Upper lobe of left lung (tissue), 6 donors: ENCODE measurements at regions not wholly inside any gene's neighbourhood (a gene's known extent, or its start where the extent isn't known, plus 50 kb on each side); places are given as distances from the start of the nearest gene placed in this dataset.

Experiments used
- ATAC-seq, 2 donors: fragments of 200-7000 bp; cut with Tn5 transposase; one replicate each; pipeline ENCODE4 v1.9.1; 2022; ENCODE audit warnings: mild to moderate bottlenecking in 2 of 2, moderate library complexity in 2 of 2; ENCODE audit not compliant: low FRiP score in 2 of 2
- DNase-seq, 2 donors: peaks; one replicate each; pipeline ENCODE4 v3.0.0-alpha.2; 2019 to 2020
- H3K27ac ChIP-seq, 4 donors: fragments of 200-600 bp; sonication (generic); one replicate each; pipeline ENCODE4 v1.5.1; 2016 to 2019
- H3K27me3 ChIP-seq, 4 donors: fragments of 200-600 bp; sonication (generic); one replicate each; pipeline ENCODE4 v1.5.1; 2017 to 2019
- H3K36me3 ChIP-seq, 4 donors: fragments of 200-600 bp; sonication (generic); one replicate each; pipeline ENCODE4 v1.5.1; 2016 to 2019
- H3K4me1 ChIP-seq, 4 donors: fragments of 200-600 bp; sonication (generic); one replicate each; pipeline ENCODE4 v1.5.1; 2018 to 2019
- H3K4me3 ChIP-seq, 4 donors: fragments of 200-600 bp; sonication (generic); one replicate each; pipeline ENCODE4 v1.5.1; 2017 to 2019; ENCODE audit warnings: mild to moderate bottlenecking in 2 of 4, moderate library complexity in 1 of 4
- H3K9me3 ChIP-seq, 4 donors: fragments of 200-600 bp; sonication (generic); one replicate each; pipeline ENCODE4 v1.5.1; 2018 to 2019
- EP300 ChIP-seq, 4 donors: sonication (generic); formaldehyde crosslinking; IDR thresholded peaks; one replicate each; pipeline ENCODE4 v1.5.1; 2017; ENCODE audit warnings: antibody characterized with exemption in 4 of 4, control low read depth in 2 of 4
- POLR2A ChIP-seq, 4 donors: fragments of 450-650 bp; IDR thresholded peaks; one replicate each; pipeline ENCODE4 v1.5.1; 2016 to 2017; ENCODE audit warnings: antibody characterized with exemption in 4 of 4, mild to moderate bottlenecking in 2 of 4
- POLR2AphosphoS5 ChIP-seq, 2 donors: sonication (generic); formaldehyde crosslinking; IDR thresholded peaks; one replicate each; pipeline ENCODE4 v1.5.1; 2017; ENCODE audit warnings: antibody characterized with exemption in 2 of 2
- WGBS, 2 donors: methylation state at CpG; one replicate each; pipeline ENCODE4 v1.1.5; 2017 to 2018; 5-methylcytosine and 5-hydroxymethylcytosine counted together
- TF ChIP-seq, protein P1 (sequence below), 6 experiments: fragments of 450-650 bp in 4 of 6; fragments of 200-600 bp in 2 of 6; sonication (generic) in 2 of 6; IDR thresholded peaks; one replicate each; pipeline ENCODE4 v1.5.1; 2016 to 2019; ENCODE audit warnings: antibody characterized with exemption in 6 of 6
- donor health status: DM: no; HTN: no; CAD: no; lungs with moderate emphysema.
- donor health status: DM: no; HTN: yes; CAD: no; lungs with severe emphysema.

DNA sequence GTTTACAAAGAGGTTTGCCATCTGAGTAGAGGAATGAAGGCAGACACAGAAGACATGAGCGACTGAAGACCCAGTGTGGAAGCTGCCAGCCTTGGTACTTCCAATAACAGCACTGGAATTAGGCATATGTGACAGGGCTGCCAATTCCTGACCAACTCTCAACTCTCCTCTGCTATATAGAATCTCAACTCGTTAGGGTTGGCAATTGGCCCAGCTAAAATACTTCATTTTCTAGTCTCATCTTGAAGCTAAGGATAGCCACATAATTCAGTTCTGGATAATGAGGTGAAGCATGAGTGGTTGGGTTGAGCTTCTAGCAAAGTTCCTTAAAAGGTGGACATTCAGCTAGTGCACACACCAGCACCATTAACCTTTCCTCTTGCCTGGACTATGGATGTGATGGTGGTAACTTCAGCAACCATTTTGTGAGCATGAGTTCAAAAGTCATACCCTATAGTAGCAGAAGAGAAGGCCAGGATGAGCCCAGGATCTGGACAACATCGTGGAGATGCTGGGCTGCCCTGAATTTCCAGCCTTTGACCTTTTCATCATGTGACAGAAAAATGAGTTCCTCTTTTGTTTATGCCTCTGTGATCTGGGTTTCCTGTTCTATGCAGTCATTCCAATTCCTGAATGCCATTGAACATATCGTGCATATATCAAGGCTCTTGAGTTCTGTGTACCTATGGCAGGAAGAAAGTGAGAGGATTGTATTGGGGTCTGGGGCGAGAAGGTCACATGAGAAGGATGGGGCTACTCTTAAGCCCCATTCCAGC, 68.1 kb upstream of the HAAO start:
- ATAC-seq = no peak
- Histone ChIP-seq H3K9me3 (no peaks in the 10 kb centered on the region), H3K27ac (no peak overlapping the region), H3K4me3 (no peak overlapping the region), H3K27me3 (no peaks in the 10 kb centered on the region), H3K4me1 (peaks cover 0 to 4% (median 0%) of the 10 kb centered on the region in 4 donors), H3K36me3 (no peaks in the 10 kb centered on the region)
- no peak for DNase-seq
- TF ChIP-seq, protein P1, sequence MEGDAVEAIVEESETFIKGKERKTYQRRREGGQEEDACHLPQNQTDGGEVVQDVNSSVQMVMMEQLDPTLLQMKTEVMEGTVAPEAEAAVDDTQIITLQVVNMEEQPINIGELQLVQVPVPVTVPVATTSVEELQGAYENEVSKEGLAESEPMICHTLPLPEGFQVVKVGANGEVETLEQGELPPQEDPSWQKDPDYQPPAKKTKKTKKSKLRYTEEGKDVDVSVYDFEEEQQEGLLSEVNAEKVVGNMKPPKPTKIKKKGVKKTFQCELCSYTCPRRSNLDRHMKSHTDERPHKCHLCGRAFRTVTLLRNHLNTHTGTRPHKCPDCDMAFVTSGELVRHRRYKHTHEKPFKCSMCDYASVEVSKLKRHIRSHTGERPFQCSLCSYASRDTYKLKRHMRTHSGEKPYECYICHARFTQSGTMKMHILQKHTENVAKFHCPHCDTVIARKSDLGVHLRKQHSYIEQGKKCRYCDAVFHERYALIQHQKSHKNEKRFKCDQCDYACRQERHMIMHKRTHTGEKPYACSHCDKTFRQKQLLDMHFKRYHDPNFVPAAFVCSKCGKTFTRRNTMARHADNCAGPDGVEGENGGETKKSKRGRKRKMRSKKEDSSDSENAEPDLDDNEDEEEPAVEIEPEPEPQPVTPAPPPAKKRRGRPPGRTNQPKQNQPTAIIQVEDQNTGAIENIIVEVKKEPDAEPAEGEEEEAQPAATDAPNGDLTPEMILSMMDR (IDR thresholded peaks at IDR 0.05) = no peak
- TF ChIP-seq POLR2A (IDR thresholded peaks at IDR 0.05) (no peak), POLR2AphosphoS5 (IDR thresholded peaks at IDR 0.05) (no peak), EP300 (IDR thresholded peaks at IDR 0.05) (no peak)
- 48 to 63% methylated on average over 5 of the region's 5 CpGs for WGBS, 2 donors

GRCh38 chr2:42859791-42860190, 67.4 kb upstream of the HAAO start:
- Histone ChIP-seq H3K27me3 (no peaks in the 10 kb centered on the region), H3K27ac (peak overlapping the region in 1 of 4 donors; percentile 5), H3K36me3 (no peaks in the 10 kb centered on the region), H3K4me3 (no peak overlapping the region), H3K9me3 (no peaks in the 10 kb centered on the region), H3K4me1 (peaks cover 0 to 4% (median 0%) of the 10 kb centered on the region in 4 donors)
- 40 to 46% methylated on average over 4 of the region's 4 CpGs for WGBS, 2 donors
- TF ChIP-seq, protein P1 (IDR thresholded peaks at IDR 0.05) = no peak
- TF ChIP-seq POLR2A (IDR thresholded peaks at IDR 0.05) = no peak
- no peak for TF ChIP-seq EP300 (IDR thresholded peaks at IDR 0.05)
- no peak for TF ChIP-seq POLR2AphosphoS5 (IDR thresholded peaks at IDR 0.05)
- ATAC-seq (no peak), DNase-seq (no peak)

- DNase-seq (no peak), ATAC-seq (peak in 1 of 2 donors; percentile 55)
- WGBS, 2 donors = 17 to 34% methylated on average over 2 of the region's 2 CpGs
- no peak overlapping the region for H3K4me3 ChIP-seq
- no peaks in the 10 kb centered on the region for H3K9me3 ChIP-seq
- TF ChIP-seq POLR2AphosphoS5 (IDR thresholded peaks at IDR 0.05) (no peak), EP300 (IDR thresholded peaks at IDR 0.05) (no peak), POLR2A (IDR thresholded peaks at IDR 0.05) (no peak)
- TF ChIP-seq, protein P1 (IDR thresholded peaks at IDR 0.05) = peak; percentile 80 to 90 (median 85)
- H3K36me3 ChIP-seq = no peaks in the 10 kb centered on the region
- H3K27ac ChIP-seq = no peak overlapping the region
- no peaks in the 10 kb centered on the region for H3K27me3 ChIP-seq
- peaks cover 0 to 9% (median 5%) of the 10 kb centered on the region in 4 donors for H3K4me1 ChIP-seq
Measured at GRCh38 chr2:42859006-42859552, 66.7 kb upstream of the HAAO start.

DNA sequence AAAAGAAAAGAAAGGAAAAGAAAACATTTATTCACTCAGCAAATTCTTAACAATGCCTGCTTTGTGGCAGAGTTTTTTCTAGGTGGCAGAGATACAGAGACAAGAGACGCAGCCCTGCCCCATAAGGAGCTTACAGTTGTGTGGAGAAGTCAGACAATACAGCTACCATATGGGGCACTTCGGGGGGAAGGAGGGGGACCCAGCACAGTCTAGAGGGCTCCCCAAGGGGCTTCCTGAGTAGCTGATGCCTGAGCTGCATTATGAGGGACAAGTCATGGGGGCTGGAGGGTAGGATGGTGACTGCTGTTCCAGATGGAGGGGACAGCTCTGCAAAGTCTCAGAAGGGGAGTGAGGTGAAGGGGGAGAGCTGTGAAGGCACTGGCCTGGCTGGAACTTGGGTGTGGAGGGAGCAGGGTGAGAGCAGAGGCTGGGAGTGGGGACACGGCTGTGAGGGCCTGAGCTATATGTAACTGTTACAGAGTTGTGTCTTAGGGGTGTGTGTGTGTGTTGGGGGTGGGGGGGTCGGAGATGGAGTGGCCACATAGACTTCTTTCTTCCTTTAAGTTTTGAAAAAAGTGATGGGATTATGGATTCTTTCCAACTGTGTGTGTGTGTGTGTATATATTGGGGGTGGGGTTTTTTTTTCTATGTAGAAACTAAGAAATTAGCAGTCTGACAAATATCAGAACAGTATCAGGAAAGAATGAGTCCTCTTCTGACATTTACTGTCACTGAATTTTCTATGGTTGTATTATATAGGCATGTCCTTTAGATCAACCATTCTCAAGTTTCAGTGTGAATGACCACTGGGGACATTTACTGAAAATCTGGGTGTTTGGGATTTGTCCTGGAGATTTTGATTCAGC, 66.0 kb upstream of the HAAO start:
- ATAC-seq = no peak

More for the DNA sequence above, 66.0 kb upstream of the HAAO start:
- Histone ChIP-seq H3K4me1 (peaks cover 0 to 14% (median 5%) of the 10 kb centered on the region in 4 donors), H3K36me3 (no peaks in the 10 kb centered on the region), H3K9me3 (no peaks in the 10 kb centered on the region), H3K27ac (no peak overlapping the region), H3K4me3 (no peak overlapping the region), H3K27me3 (no peaks in the 10 kb centered on the region)
- DNase-seq = no peak
- TF ChIP-seq EP300 (IDR thresholded peaks at IDR 0.05) = no peak
- no peak for TF ChIP-seq POLR2A (IDR thresholded peaks at IDR 0.05)
- TF ChIP-seq, protein P1 (IDR thresholded peaks at IDR 0.05) = no peak
- no peak for TF ChIP-seq POLR2AphosphoS5 (IDR thresholded peaks at IDR 0.05)
- WGBS, 2 donors = 75 to 79% methylated on average over 4 of the region's 4 CpGs
